T follicular helper cell (primary cell): ENCODE measurements at regions not wholly inside any gene's neighbourhood (a gene's known extent, or its start where the extent isn't known, plus 50 kb on each side); places are given as distances from the start of the nearest gene placed in this dataset.

Experiments used
- DNase-seq: peaks from one replicate; pipeline ENCODE4 v3.0.0-alpha.2; 2020; ENCODE audit warnings: low read depth

GRCh38 chr22:47841156-47841555 lies 1078.7 kb downstream of the TBC1D22A start:
- DNase-seq, result no peak

DNA sequence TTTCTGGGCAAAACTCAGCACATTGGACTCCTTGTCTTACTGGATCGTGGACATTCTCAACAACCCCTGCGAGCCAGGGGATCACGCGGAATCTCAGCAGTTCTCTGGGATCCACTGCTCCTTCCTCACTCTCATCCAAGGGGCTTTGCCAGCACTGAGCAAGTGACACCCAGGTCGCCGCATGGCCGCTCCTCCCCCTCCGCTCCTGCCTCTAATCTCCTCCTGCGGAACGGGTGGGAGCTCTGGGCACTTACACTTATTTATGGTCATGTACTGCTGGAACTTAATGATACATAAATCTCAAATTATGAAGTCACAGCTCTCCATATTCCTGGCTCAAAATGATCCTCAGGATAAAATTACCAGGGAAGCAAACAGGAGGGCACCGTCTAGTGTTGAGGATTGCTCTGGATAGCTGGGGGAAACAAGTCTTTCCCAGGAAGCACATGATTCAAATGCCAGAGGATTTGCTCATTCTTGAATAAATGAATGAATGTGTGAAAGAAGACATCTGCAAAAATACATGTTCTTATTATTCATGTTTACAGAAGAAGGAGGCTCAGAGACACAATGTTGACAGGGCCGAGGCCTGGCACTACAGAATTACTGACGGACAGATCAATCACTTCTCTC lies 1077.3 kb downstream of the TBC1D22A start:
- no peak for DNase-seq

- no peak for DNase-seq
These were observed 1075.3 kb downstream of the TBC1D22A start for GRCh38 chr22:47837703-47838102.

- no peak for DNase-seq
These were observed 1074.5 kb downstream of the TBC1D22A start for GRCh38 chr22:47836957-47837356.

DNA sequence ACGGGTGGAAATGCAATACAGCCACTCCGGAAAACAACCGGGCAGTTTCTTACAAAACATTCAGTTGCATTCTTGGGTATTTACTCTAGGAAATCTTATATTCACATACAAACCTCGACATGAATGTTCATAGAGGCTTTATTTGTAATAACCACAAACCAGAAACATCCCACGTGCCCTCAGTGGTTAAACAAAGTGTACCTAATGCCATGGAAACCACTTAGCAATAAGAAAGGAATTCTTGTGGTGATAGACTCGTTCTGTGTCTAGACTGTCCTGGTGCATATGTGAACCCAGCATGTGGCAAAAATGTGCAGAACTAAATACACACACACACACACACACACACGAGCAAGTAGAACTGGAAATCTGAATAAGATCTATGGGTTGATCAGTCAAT lies 1073.3 kb downstream of the TBC1D22A start:
- no peak for DNase-seq

GRCh38 chr22:47826016-47826415 lies 1063.6 kb downstream of the TBC1D22A start:
- no peak for DNase-seq

GRCh38 chr22:47822422-47822821 lies 1060.0 kb downstream of the TBC1D22A start:
- no peak for DNase-seq

DNA sequence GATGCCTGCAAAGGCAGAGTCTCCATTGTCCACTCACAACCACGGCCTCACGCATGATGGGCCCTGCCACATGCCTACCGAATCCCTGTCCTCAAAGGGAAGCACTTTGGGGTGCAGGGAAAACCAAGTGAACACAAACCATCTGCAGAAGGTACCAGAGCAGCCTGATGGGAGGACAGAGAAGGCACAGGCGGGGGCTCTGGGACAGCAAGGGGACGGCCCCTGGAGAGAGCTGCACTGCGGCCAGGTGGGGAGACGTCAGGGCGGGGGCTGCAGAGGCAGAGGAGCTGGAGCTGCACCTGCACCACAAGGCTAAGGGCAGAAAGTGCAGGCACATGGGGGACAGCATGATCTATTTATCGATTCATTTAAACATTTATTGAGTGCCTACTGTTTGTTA lies 1056.0 kb downstream of the TBC1D22A start:
- no peak for DNase-seq

DNA sequence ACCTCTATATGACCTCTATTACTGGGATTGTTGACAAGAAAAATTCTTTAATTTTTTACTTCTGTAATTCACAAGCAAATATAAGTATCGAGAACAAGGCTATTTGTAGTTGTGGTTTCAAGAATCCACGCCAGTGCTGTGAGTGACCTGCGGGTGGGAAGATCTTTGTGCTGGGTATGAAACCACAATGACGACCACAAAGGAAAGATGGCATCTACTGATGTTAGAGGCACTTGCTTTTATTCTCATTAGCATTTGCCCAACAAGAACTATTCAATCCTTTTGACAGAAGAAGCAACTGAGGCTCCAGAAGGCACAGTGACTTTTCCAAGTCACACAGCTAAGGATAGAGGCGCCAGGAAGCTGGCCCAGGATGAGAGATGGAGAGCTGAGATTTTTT lies 1054.9 kb downstream of the TBC1D22A start:
- no peak for DNase-seq

DNA sequence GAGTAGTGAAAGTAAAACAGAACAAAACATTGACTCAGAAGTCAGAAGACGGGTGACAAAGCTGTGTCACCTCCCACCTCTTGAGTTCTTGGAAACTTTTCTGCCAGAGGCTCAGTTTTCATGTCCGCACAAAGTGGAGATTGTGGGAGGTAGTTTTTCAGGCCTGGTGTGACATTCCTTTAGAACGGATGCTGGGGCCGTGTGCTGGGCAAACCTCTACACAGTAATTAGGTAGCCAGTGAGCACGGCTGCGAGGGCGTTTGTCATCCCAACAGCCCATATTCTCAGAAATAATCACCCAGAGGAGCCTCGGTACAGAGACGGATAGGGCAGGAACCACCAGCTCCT lies 1054.4 kb downstream of the TBC1D22A start:
- DNase-seq, result no peak

GRCh38 chr22:47816121-47816862 lies 1053.8 kb downstream of the TBC1D22A start:
- DNase-seq, result no peak

DNA sequence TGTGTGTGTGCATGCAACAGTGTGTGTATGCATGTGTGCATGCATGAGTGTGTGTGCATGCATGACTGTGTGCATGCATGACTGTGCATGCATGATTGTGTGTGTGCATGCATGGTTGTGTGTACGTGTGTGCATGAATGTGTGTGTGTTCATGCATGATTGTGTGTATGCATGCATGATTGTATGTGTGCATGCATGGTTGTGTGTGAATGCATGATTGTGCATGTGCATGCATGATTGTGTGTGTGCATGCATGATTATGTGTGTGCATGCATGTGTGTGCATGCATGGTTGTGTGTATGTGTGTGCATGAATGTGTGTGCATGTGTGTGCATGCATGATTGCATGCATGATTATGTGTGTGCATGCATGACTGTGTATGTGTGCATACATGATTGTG lies 1052.0 kb downstream of the TBC1D22A start:
- DNase-seq, result no peak

GRCh38 chr22:47813661-47814060 lies 1051.2 kb downstream of the TBC1D22A start:
- no peak for DNase-seq

GRCh38 chr22:47811971-47812370 lies 1049.5 kb downstream of the TBC1D22A start:
- DNase-seq, result no peak

GRCh38 chr22:47810505-47811500 lies 1048.4 kb downstream of the TBC1D22A start:
- no peak for DNase-seq

DNA sequence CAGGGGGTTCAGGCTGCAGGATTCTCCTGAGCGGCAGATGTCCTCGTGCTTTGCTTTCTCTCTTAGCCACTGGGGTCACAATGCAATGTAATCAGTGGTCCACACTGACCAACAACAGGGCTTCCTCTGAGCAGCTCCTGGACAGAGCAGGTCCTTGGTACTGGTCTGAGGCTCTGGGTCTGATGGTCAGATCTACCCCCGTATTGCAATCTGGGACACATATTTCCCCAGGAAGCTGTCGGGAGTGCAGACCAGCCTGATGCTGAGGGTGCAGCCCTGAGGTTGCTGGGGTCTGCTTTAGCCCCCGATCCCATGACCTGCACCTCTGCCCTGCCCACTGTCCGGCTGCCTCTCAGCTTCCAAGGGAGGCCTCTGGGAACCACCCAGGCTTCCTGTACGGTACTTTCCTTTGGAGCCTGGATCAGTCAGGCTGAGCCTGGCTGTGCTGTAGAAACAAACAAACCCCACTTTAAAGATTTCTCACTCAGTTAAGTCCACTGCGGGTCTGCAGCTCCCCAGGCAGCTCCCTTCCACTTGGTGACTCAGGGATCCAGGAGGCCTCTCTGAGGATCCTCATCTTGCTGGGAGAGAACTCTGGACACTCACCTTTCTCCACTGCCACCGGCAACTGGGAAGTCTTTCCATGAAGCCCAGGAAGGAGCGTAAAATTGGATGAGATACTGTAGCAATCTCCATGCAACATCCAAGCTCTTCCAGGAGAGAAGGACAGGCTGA lies 1046.6 kb downstream of the TBC1D22A start:
- no peak for DNase-seq

DNA sequence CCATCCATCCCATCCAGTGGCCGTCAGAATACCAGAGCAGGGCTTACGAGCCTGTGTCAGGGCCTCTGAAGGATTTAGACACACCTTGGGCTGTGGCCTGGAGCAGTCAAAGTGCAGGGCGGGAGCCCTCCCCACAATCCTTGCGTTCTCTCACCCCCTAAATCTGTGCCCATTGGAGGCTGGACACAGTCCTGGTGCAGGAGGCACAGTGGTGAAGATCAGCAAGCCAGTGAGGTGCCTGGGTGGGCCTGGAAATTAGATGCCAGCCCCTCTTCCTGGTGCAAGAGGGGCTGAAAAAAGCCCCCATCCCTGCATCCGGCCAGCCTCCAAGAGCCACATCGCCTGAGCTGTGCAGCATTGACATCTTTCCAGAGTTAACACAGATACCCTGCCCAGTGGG lies 1045.8 kb downstream of the TBC1D22A start:
- DNase-seq, result no peak

- DNase-seq, result no peak
These were observed 1045.1 kb downstream of the TBC1D22A start for GRCh38 chr22:47807506-47807905.

DNA sequence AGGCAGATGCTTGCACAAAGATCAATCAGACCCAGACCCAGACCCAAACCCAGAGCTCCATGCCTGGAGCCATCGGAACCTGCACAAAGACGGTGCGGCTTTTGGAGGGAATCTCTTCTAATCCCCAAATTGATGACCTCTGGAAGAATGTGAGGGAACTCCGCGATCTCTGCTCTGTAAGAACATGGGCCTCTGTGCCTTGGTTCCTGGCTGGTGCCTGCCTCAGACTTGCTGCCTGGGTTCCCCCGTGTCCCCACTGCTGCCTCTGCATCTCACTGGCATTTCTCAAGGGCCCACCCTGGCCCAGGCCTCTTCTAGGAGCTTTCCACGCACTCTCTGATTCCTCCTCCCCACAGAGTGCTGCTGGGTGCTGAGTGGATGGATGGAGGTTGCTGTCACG lies 1044.4 kb downstream of the TBC1D22A start:
- no peak for DNase-seq

- no peak for DNase-seq
These were observed 1043.0 kb downstream of the TBC1D22A start for GRCh38 chr22:47805394-47805935.

- DNase-seq, result no peak
These were observed 1041.8 kb downstream of the TBC1D22A start for GRCh38 chr22:47804281-47804680.

DNA sequence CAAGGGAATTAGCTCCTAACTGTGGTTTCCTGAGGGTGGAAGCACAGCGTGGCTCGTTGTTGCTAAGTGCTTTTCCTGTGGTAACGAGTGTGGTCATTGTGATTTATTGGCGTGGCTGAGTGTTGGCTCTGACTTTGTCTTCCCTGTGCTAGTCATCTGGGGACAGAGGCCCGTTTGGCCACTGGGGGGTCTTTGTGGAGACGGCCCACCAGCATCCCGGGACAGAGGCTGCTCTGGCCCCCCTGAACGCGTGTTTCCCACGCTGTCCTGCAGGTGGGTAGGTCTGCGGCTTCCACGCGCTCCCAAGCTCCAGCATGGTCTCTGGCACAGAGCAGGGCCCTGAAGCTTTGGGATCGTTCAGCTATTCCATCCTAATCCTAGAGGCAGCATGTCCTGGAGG lies 1040.0 kb downstream of the TBC1D22A start:
- DNase-seq, result no peak
